HCT116 (cell line): ENCODE measurements at regions not wholly inside any gene's neighbourhood (a gene's known extent, or its start where the extent isn't known, plus 50 kb on each side); places are given as distances from the start of the nearest gene placed in this dataset.
"Not testable (repeated sequence)": the region's sequence is repeated elsewhere in the genome, so short reads cannot be mapped to it uniquely, and the experiment has no call there.

ENCODE experiments used
- ATAC-seq: fragments of 200-7000 bp; cut with Tn5 transposase; 2 replicates; pipeline ENCODE4 v1.9.1; 2020; ENCODE audit warnings: mild to moderate bottlenecking, moderate library complexity
- BruUV-seq: library from RNA; stranded (reverse); fragments of 400-500 nt; replicated peaks from 2 replicates; lab custom pipeline; 2021; lab: Mats Ljungman, UMichigan
- CTCF ChIA-PET: fragments of 300-600 bp; sonication (Branson Sonifier 250); formaldehyde crosslinking; loops from one replicate; lab custom pipeline; 2021; ENCODE audit warnings: antibody characterized with exemption; lab: Charles Lee
- POLR2A ChIA-PET: fragments of 300-600, 350-600 bp; sonication (Branson Sonifier 250); formaldehyde crosslinking; loops from one replicate; lab custom pipeline; 2021; ENCODE audit warnings: antibody characterized with exemption; lab: Charles Lee
- RAD21 ChIA-PET, 2 experiments: fragments of 300-600 bp; sonication (Branson Sonifier 250); formaldehyde crosslinking; loops; one replicate each; lab custom pipeline; 2023; ENCODE audit warnings: low total read pairs in 2 of 2; ENCODE audit not compliant: uncharacterized antibody in 2 of 2, unreplicated experiment in 2 of 2, low non-redundant PET in 1 of 2; lab: Charles Lee
- DNase-seq: peaks from one replicate; pipeline ENCODE4 v3.0.0-alpha.2; 2010; ENCODE audit warnings: low read depth, low spot score
- H2AFZ ChIP-seq: fragments of 200-600 bp; shearing (Covaris generic), sonication (generic); 2 replicates; pipeline ENCODE4 v1.6.1; 2017; ENCODE audit warnings: low read depth, mixed run types, mixed read lengths, antibody characterized with exemption, low read length; ENCODE audit not compliant: poor library complexity, severe bottlenecking
- H3K27ac ChIP-seq: 2 replicates; pipeline ENCODE4 v1.5.1; 2012; ENCODE audit warnings: low read depth, low read length
- H3K27me3 ChIP-seq: fragments of 200-600 bp; sonication (generic); 2 replicates; pipeline ENCODE4 v1.6.1; 2016; ENCODE audit warnings: mixed run types, low read length, mixed read lengths; ENCODE audit not compliant: insufficient read depth
- H3K36me3 ChIP-seq, 2 experiments: fragments of 200-500 bp in 1 of 2; fragments of 200-600 bp in 1 of 2; sonication (Bioruptor generic) in 1 of 2; sonication (generic) in 1 of 2; 2 replicates each; pipeline versions ENCODE4 v1.5.1 to v1.6.1; 2014 to 2016; ENCODE audit warnings: low read length in 2 of 2, inconsistent platforms in 1 of 2, mixed read lengths in 1 of 2, mixed run types in 1 of 2; ENCODE audit not compliant: insufficient read depth in 2 of 2, control insufficient read depth in 1 of 2
- H3K4me1 ChIP-seq, 2 experiments: fragments of 200-600 bp in 1 of 2; sonication (generic) in 1 of 2; 2 replicates each; pipeline versions ENCODE4 v1.5.1 to v1.6.1; 2012 to 2017; ENCODE audit warnings: low read length in 2 of 2, inconsistent platforms in 1 of 2, mild to moderate bottlenecking in 1 of 2, mixed read lengths in 1 of 2, mixed run types in 1 of 2, moderate library complexity in 1 of 2; ENCODE audit not compliant: insufficient read depth in 2 of 2, control insufficient read depth in 1 of 2
- H3K4me2 ChIP-seq: fragments of 200-600 bp; sonication (generic); 2 replicates; pipeline ENCODE4 v1.6.1; 2017; ENCODE audit warnings: mixed run types, low read length, mixed read lengths
- H3K4me3 ChIP-seq, 2 experiments: fragments of 200-600 bp in 1 of 2; sonication (generic) in 1 of 2; replicated peaks in 1 of 2; 2 replicates each; pipeline ENCODE4 v1.5.1; 2011 to 2016; ENCODE audit warnings: low read length in 2 of 2, control low read depth in 1 of 2, low read depth in 1 of 2, mild to moderate bottlenecking in 1 of 2, mixed read lengths in 1 of 2, mixed run types in 1 of 2
- H3K79me2 ChIP-seq: fragments of 200-600 bp; sonication (generic); 2 replicates; pipeline ENCODE4 v1.6.1; 2017; ENCODE audit warnings: mild to moderate bottlenecking, mixed run types, low read length, moderate library complexity, mixed read lengths; ENCODE audit not compliant: insufficient read depth
- H3K9ac ChIP-seq: fragments of 200-600 bp; sonication (generic); 2 replicates; pipeline ENCODE4 v1.6.1; 2016; ENCODE audit warnings: low read length, mixed read lengths
- H3K9me2 ChIP-seq: fragments of 200-600 bp; sonication (generic), shearing (Covaris generic); 2 replicates; pipeline ENCODE4 v1.6.1; 2017; ENCODE audit warnings: mixed run types, mild to moderate bottlenecking, moderate library complexity; ENCODE audit not compliant: insufficient read depth
- H3K9me3 ChIP-seq, 2 experiments: fragments of 200-500 bp in 1 of 2; fragments of 200-600 bp in 1 of 2; sonication (Bioruptor generic) in 1 of 2; sonication (generic) in 1 of 2; 2 replicates each; pipeline ENCODE4 v1.6.1; 2014 to 2017; ENCODE audit warnings: low read length in 2 of 2, mixed read lengths in 2 of 2, inconsistent platforms in 1 of 2, low read depth in 1 of 2, mild to moderate bottlenecking in 1 of 2, mixed run types in 1 of 2, moderate library complexity in 1 of 2; ENCODE audit not compliant: control insufficient read depth in 1 of 2, insufficient read depth in 1 of 2
- H4K20me1 ChIP-seq: fragments of 200-600 bp; sonication (generic), shearing (Covaris generic); 2 replicates; pipeline ENCODE4 v1.6.1; 2017; ENCODE audit warnings: mixed run types, mild to moderate bottlenecking, moderate library complexity; ENCODE audit not compliant: insufficient read depth
- intact Hi-C: fragments of 100-400 bp; cut with micrococcal nuclease; formaldehyde crosslinking; loops from 2 replicates; pipeline ENCODE4 v1.10.0; 2022

DNA sequence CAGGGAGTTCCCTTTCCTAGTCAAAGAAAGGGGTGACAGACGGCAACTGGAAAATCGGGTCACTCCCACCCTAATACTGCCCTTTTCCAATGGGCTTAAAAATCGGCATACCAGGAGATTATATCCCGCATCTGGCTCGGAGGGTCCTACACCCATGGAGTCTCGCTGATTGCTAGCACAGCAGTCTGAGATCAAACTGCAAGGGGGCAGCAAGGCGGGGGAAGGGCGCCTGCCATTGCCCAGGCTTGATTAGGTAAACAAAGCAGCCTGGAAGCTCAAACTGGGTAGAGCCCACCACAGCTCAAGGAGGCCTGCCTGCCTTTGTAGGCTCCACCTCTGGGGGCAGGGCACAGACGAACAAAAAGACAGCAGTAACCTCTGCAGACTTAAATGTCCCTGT lies 831.3 kb downstream of the TTLL7 start:
- not testable (repeated sequence) for BruUV-seq, ATAC-seq

DNA sequence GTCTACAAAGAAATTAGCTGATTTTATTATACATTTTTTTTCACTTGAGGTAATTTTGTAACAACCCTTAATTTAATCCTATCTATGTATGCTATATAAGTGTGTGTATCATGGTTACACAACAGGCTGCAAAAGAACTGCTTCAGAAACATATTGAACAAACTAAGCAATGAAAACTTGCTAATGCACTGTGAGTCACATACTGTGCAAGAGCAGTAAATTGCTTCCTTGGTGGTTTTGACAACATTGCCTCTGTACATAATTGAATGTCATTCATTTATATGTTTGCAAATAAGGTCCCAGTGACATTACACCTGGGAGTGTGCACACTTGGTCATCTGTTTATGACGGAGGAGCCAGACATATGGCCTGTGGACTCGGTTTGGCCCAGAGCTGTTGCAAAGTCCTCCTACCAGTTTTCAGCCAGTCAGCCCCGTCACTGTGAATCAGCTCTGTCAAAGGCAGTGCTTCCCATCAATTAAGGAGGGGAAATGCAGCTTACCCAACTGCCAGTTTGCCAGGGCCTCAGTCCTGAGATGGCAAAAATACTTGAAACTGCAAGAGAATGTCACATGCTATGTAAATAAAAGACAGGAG lies 835.0 kb downstream of the TTLL7 start:
- H3K27me3 ChIP-seq, H4K20me1 ChIP-seq, H3K4me1 ChIP-seq, H3K9ac ChIP-seq, H3K9me3 ChIP-seq, H2AFZ ChIP-seq, ATAC-seq, BruUV-seq, H3K27ac ChIP-seq, CTCF ChIA-PET, H3K79me2 ChIP-seq, H3K4me3 ChIP-seq, POLR2A ChIA-PET, H3K36me3 ChIP-seq, RAD21 ChIA-PET, DNase-seq, intact Hi-C loops, H3K9me2 ChIP-seq, H3K4me2 ChIP-seq: not testable (repeated sequence)

More for the DNA sequence above, 831.3 kb downstream of the TTLL7 start:
- H3K79me2 ChIP-seq, H3K36me3 ChIP-seq, RAD21 ChIA-PET, H3K4me2 ChIP-seq, H3K27ac ChIP-seq, CTCF ChIA-PET, H2AFZ ChIP-seq, H3K4me1 ChIP-seq, H3K9ac ChIP-seq, H3K4me3 ChIP-seq, POLR2A ChIA-PET, DNase-seq, H3K9me3 ChIP-seq, H3K9me2 ChIP-seq, intact Hi-C loops, H3K27me3 ChIP-seq, H4K20me1 ChIP-seq: not testable (repeated sequence)

DNA sequence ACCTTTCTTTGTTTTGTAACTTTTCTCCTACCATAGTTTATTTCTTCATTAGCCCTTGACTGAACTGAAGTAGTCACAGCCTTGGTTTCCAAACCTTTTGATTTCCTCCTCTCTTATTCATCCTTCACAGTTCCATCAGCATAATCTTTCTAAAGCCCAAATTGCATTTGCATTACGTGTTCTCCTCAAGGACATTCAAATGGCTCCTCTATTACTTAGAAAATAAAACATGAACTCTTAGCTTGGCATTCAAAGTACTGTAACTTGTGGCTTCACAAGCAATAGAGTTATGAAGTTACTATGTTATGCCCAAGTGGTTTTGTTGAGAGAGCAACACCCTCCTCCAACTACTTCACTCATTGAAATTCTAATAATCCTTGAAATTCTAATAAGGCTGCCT lies 840.0 kb downstream of the TTLL7 start:
- H3K4me1 ChIP-seq, H3K79me2 ChIP-seq, H3K9ac ChIP-seq, H3K9me2 ChIP-seq, H3K36me3 ChIP-seq, H3K4me3 ChIP-seq, RAD21 ChIA-PET, intact Hi-C loops, H3K9me3 ChIP-seq, H3K27ac ChIP-seq, H4K20me1 ChIP-seq, ATAC-seq, POLR2A ChIA-PET, BruUV-seq, H3K4me2 ChIP-seq, CTCF ChIA-PET, DNase-seq, H3K27me3 ChIP-seq, H2AFZ ChIP-seq: not testable (repeated sequence)

DNA sequence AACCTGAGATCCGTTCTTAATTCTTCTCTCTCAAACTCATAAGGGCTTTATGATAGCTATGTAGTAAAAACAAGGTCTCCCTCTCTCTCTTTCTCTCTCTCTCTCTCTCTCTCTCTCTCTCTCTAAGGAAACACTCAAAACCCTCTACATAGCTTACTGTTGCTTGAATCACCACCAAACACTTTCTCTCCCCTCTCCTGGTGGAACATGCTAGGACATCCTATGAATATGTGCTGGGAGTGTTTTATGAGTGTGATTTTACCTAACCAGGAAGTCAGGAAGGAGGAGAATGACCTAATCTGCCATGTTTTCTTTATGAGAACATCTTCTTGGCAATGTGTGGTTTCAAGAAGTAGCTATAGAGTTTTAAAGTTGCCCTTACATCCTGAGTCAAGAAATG lies 844.6 kb downstream of the TTLL7 start:
- POLR2A ChIA-PET, H2AFZ ChIP-seq, H3K9ac ChIP-seq, ATAC-seq, H3K4me2 ChIP-seq, RAD21 ChIA-PET, H3K9me2 ChIP-seq, H3K27ac ChIP-seq, H4K20me1 ChIP-seq, H3K79me2 ChIP-seq, intact Hi-C loops, BruUV-seq, CTCF ChIA-PET, DNase-seq, H3K4me1 ChIP-seq, H3K4me3 ChIP-seq, H3K9me3 ChIP-seq, H3K27me3 ChIP-seq, H3K36me3 ChIP-seq: not testable (repeated sequence)
